GM10248 (cell line): ENCODE measurements at regions not wholly inside any gene's neighbourhood (a gene's known extent, or its start where the extent isn't known, plus 50 kb on each side); places are given as distances from the start of the nearest gene placed in this dataset.

Experiments used
- CTCF ChIA-PET: fragments of 300-600 bp; sonication (Branson Sonifier 250); formaldehyde crosslinking; extraction: SDS; loops from one replicate; lab custom pipeline; 2021; ENCODE audit warnings: antibody characterized with exemption; lab: Yijun Ruan, JAX
- POLR2A ChIA-PET: fragments of 350-650 bp; sonication (Branson Sonifier 250); formaldehyde crosslinking; extraction: SDS; loops from one replicate; lab custom pipeline; 2020; ENCODE audit warnings: antibody characterized with exemption; lab: Yijun Ruan, JAX
- DNase-seq: peaks from one replicate; pipeline ENCODE4 v3.0.0; 2012; ENCODE audit errors: extremely low spot score
- CTCF ChIP-seq: IDR thresholded peaks from 2 replicates; pipeline ENCODE4 v1.5.1; 2012; ENCODE audit warnings: mild to moderate bottlenecking, low read depth; ENCODE audit errors: extremely low read depth, missing control alignments, control extremely low read depth

GRCh38 chr10:121082984-121083383, 231.8 kb downstream of the WDR11 start:
- no peak for DNase-seq
- TF ChIP-seq CTCF = no peak
- ChIA-PET POLR2A (no interaction called here), CTCF (no interaction called here)

GRCh38 chr10:121084016-121084674, 233.0 kb downstream of the WDR11 start:
- POLR2A ChIA-PET = no interaction called here
- no peak for TF ChIP-seq CTCF
- CTCF ChIA-PET = no interaction called here
- DNase-seq = no peak

GRCh38 chr10:121084675-121085070, 233.5 kb downstream of the WDR11 start:
- CTCF ChIA-PET = no interaction called here
- TF ChIP-seq CTCF = no peak
- DNase-seq = no peak
- POLR2A ChIA-PET = no interaction called here

GRCh38 chr10:121085367-121085766, 234.2 kb downstream of the WDR11 start:
- TF ChIP-seq CTCF = no peak
- ChIA-PET CTCF (no interaction called here), POLR2A (no interaction called here)
- DNase-seq = no peak

- ChIA-PET POLR2A (no interaction called here), CTCF (interaction anchor here (1.1 kb wide), 1 partner anchor 14 kb away, joined by 3 read pairs; no protein-coding TSS in a partner anchor)
- DNase-seq = no peak
- no peak for TF ChIP-seq CTCF
Measured at GRCh38 chr10:121087129-121087528, 236.0 kb downstream of the WDR11 start.

GRCh38 chr10:121087688-121088087, 236.5 kb downstream of the WDR11 start:
- no peak for DNase-seq
- no peak for TF ChIP-seq CTCF
- CTCF ChIA-PET = no interaction called here
- POLR2A ChIA-PET = no interaction called here

- DNase-seq = no peak
- CTCF ChIA-PET = no interaction called here
- POLR2A ChIA-PET = no interaction called here
- TF ChIP-seq CTCF = no peak
Measured at GRCh38 chr10:121088524-121088923, 237.4 kb downstream of the WDR11 start.
